HG03064 (cell line): ENCODE measurements at regions not wholly inside any gene's neighbourhood (a gene's known extent, or its start where the extent isn't known, plus 50 kb on each side); places are given as distances from the start of the nearest gene placed in this dataset.

ENCODE experiments used
- ATAC-seq: cut with Tn5 transposase; IDR thresholded peaks from one replicate; pipeline ENCODE4 v1.9.1; 2021; ENCODE audit warnings: low read depth; ENCODE audit not compliant: unreplicated experiment

DNA sequence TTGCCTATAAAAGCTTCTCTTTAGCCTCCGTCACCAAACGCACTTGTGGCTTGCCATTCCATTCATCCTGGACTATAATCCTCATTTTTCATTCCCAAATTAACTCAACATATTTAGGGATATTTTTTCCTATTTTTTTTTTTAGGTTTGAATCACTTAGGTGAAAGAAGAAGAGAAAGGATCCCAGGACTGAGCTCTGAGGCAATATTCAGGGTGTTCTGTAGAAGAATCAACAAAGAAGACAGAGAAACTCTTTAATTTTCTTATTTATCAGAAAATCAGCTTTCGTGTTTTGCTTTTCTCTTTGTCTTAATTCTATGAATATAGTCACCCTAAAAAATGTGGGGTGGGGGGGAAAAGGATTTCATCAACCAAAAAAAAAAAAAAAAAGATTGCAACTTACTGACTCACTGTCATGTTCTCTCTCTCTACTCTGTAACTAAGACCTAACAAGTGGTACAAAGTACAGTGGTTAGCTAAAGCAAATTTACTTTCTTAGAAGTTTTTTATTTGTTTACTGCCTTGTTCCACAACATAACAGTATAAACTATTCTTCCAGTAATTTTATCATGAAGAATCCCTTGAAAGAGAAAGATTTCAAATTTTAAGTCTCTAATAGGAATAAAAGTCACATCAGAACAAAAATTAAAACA is 272.0 kb downstream of the DHX15 start:
- ATAC-seq = no peak

DNA sequence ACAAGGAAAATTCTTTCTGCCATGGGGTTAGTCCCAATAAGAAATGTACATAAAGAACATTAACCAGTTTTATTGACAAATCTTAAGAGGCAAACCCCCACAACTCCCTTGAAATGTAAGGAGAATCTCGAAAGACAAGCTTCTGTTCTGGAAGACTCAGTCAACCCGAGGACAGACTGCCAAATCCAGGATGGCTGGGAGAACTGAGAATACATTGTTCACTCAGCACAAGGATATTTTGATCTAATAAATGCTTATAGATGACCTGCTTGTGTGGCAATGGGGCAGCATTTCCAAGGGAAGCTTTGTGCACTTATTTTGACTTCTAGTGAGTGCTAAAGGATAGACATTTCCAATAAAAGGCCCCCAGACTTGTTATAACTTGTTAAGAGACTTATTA is 280.4 kb downstream of the DHX15 start:
- no peak for ATAC-seq

DNA sequence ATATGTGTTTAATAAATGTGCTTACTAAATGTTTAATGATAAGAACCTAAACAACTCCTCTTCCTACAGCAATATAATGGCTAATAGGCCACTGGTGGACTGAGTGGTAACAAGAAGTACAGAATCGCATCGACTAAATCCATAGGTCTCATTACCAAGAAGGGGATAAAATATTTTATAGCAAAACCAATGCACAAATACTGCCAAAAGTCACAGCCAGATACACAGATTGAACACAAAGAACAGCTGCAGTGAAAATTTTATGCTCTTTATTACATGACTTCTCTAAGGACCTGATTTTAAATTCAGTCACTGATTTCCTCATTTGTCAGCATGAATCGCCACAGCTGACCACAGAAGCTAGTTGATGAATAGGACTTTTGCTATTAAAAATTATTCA is 285.4 kb downstream of the DHX15 start:
- ATAC-seq = no peak

DNA sequence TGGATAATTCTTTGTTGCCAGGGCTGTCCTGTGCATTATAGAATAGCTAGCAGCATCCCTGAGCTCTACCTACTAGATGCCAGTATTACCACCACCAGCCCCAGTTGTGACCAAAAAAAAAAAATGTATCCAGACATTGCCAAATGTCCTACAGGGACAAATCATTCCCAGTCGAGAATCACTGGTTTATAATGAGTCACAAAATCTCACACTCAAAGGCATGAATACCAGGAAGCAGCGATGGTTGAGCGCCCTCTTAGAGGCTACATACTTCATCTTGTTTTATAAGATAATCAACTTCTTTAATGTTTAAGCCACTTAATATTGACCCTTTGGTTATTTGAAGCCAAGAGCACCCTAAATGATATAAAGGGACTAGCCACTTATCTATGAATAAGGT is 297.3 kb downstream of the DHX15 start:
- ATAC-seq = no peak

DNA sequence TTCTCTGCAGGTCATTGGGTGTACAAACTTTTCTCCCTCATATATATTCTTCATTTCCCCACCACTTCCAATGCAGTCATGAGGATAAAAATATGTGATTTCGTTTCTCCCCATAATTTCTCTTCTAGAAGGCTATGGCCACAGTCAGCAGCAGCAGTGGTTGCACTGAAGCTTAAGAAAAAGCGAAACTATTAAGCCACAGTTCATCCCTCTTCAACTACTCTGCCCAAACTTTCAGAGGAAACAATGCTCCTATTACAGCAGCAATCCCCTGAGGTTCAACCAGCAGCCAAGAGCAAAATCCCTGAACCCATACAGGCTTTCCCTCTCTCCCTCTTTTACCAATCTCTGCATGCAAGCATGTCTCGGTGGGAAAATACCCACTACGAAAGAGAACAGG is 298.6 kb downstream of the DHX15 start:
- no peak for ATAC-seq

DNA sequence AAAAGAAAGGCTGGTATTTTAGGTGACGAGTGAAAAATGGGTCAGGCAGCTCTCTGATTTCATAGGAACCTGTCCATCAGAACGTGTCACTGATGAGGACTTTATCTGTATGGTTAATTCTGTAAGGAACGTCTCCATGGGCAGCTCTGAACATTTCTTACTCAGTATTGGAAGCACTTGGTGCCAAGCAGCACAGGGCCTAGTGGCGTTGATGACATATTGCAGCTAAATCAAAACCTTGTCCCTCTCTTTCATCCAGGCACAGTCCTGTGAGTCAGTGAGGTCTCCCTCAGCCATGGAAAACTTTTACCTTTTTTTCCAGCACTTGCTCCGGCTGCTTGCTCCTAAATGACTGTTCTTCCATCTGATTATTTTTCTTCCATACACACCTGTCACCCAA is 301.9 kb downstream of the DHX15 start:
- no peak for ATAC-seq

DNA sequence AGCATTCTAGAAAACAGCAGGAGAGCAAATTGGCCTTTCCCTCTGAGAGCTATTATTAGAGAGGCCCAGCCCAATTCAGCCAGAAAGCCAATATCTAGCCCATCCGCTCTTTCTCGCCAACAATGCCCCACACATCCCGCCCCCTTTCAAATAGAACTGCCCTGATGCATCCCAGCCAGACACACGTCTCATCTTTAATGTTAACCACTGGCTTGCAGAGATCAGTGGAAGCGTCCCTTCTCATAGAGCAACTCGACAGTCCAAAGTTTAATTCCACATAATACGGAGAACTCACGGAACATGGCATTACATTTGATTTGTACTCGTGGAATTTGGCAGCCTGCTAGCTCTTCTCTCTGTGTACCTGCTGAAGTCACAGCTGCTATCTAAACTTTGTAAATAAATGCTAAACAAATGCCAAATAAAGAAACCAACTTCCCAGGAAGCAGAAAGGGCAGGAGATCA is 304.4 kb downstream of the DHX15 start:
- ATAC-seq = no peak

DNA sequence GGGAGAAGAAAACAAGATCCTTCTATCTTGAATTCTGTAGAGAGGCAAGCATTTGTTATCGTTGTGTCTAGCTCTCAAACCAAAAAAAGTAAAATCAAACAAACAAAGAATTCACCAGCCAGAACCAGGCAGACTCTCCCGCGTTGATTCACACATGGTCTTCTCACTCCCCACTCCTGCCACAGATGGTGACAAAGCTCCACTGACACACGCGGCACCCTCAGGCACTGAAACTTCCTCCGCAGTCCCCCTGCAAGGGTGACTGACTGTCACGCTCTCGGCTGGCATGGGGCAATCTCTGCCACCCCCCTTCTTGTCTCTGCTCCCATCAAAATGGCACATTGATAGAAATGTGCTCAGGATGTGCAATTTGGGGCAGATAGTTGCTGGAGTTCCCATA is 304.9 kb downstream of the DHX15 start:
- ATAC-seq = no peak

DNA sequence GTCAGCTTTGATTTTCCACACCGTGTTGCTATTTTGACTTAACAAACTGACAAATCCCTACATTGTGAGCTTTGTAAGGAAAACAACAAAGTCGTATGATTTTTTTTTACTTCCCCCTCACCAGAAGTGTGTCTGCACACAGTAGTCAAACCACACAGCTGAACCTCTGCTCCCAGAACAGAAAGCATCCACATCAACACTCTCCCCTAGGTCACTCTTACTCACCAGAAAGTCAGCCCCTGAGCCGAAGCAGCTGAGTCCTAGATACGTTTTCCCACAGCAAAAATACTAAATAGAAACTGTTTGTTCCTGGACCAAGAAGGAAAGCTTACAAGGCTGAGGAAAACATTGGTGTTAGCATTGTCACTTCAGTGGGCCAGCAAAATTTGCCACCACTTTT is 305.7 kb downstream of the DHX15 start:
- no peak for ATAC-seq

DNA sequence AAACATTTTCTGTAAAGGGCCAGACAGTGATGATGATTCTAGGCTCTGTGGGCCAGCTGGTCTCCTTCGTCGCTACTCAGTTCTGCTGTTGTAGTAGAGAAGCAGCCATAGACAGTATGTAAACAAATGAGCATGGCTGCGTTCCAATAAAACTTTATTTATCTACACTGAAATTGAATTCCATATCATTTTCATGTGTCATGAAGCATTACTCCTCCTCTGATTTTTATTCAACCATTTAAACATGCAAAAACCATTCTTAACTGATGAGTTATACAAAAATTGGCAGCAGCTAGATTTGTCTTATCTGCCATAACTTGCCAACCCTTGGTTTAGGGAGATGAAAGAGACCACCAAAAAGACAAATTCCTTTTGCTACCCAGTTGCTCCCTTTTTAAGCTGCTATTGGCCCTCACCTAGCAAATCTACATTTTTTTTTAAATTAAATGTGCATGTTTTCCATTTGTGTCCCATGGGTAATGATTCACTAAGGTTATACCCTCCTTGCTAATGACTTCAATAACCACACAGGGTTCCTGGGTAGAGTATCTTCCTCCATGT is 309.9 kb downstream of the DHX15 start:
- ATAC-seq = no peak

DNA sequence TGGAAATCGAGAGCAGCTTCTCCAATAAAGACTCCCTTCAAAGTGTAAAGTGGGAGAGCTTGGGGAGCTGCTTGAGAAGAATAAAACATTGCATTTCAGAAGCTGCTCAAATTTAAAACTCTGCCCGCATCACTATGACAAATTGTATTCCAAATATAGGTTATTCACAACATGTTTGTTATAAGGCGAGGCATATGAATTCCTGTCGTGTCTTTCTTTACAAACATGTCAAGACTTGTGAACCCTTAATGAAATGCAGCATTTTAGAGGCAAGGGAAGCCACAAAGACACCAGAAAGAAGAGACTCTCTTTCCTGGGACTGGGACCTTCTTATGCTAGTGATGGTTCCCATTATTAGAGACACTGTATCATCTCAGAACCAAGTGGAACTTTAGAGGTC is 311.2 kb downstream of the DHX15 start:
- ATAC-seq = no peak

DNA sequence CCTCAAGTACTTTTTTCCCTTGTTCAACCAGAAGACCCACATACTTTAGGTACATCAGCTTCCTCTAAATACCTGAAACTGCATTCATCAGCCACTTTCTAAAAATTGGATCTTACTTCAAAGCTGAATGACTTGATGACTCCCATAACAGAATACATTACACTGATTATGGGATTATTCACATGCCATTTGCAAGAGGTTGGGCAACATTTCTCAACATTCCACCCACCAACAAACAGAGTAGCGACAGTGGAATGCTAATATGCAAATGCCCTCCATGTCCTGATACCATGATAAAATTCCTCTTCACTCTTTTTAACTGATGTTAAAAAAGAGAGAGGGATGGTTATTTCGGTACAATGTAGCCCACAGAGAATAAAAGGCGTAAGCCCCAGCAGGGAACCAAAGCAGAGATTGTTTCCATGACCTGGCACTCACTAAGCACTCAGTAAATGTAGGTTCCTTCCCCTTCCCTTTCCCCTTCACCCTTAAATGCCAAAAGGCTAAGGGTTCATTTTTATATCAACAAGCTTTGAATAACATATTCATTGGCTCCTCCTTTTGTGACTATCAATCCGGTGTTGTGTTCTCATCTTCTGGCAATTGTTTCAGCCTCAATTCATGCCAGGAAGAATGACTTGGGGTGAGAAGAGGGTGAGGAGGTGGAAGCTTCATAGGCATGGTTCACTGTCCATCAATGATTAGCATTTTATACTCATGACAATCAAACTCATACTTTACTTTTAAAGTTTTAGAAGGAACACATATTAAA is 317.2 kb downstream of the DHX15 start:
- ATAC-seq = no peak

DNA sequence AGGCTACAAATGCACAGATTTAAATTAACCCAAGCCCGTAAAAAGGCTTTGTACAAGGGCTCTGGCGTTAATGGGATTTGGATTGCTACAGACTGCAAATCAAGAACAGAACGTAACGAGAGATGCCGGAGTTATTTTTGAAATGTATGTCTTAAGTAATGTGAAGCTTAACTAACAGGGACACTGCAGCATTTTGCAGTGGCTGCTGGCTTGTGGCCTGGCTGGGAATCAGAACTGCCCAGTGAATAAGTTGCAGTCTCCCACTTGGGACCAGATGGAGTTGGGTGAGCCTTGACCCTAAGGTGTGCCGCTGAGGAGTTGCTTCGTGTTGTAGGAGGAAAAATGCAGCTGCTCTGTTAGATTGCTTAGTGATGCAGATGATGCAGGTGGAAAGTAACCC is 318.4 kb downstream of the DHX15 start:
- no peak for ATAC-seq

DNA sequence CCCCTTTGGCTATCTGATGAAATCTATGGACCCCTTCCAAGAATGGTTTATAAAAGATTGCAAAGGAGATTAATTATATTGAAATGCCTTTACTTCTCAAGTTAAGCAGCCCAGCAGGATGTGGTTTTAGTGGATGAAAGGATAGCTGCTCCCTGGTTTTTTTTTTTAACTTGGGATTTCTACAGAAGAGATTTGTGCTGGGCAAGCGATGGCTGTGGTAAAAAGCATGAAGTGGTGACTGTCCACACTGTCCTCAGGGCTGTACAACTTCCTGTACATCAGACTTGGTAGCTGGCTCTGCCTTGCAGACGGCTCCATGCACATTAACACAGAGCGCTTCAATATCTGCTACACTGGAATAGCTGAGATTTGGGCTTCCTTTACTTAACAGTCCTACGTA is 321.7 kb downstream of the DHX15 start:
- no peak for ATAC-seq

DNA sequence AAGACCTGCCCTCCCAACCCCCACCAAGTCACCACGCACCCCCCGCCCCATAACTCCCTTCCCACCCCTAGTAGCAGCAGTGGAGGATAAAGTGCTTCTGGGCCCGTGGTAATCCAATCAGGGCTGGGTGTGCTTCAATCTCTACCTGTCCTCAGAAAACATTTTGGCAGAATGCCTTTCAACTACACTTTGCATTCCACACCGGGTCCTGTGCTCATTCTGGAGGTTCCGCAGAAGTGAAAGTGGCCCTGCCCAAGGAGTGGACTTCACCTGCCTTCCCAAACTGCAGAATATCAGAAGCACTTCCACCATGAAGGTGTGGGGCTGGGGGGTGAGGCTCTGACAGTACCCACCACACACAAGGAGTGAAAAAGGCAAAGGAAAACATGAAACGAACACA is 322.3 kb downstream of the DHX15 start:
- no peak for ATAC-seq

DNA sequence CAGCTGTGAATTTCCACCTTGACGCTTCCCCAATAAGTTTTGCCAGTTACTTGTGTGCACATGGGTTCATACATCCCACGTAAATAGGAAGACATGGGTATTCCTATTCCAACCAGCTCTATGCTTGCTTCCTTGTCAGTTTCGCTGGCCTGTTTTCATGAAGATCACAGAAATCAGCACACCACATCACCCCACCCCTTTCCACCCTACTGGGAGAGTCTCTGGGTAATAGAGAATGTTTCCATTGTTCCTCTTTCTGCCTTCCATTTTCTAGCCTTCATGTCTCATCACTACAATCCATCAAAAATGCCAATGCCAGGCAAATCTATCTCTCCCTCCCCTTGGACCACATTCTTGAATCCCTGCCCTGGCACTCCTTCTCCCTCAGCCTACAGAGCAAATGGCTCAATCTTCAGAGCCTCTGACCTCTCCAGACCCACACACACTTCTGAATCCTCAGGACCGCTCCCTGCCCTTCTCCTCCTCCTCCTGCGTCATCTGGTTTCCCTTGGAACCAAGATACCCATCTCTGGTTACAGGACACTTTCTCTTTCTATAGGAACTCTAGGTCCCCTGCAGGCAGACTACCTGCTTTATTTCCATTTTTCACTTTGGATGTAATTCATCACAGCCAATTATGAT is 323.3 kb downstream of the DHX15 start:
- ATAC-seq = no peak

DNA sequence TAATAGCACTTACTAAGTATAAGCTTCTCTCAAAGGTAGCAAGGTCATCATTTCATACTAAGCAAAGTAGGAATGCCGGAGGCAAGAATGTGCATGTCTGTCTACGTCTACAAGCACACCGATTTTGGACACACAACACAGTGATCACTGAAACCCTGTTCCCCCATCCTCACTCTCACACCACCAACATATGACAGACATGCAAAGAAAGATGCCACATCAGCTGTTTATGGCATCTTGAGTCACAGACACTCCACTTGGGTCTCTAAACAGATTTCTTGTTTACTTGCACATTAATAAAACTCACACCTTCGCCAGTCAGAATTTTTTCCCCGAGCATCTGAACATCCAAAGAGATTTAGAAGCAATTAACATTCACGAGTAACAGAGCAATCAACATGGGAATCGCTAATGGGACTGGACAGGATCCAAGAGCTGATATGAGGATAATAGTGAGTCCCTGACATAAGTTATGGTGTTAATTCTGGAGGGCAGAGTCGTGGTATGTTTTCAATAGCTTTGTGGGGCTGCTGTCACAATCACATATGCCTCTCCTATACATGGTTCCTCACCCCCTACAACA is 324.1 kb downstream of the DHX15 start:
- ATAC-seq = no peak

DNA sequence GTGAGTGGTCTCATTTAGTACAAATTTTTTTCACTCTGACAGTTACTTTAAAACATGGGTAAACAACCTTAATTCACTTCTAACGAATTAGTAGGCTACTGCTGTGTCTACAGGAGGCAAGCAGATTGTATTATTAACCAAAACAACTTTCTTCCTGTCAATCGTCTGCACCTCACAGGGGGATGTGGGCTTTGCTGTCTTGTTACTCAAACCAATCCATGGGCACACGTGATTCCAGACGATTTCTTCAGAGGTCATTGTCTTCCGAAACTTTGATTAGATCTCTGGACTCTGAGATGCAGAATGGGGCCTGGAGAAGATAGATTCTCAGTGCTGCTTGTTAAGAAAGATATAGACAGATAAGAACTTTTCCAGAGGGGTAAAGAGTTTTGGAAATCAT is 327.8 kb downstream of the DHX15 start:
- ATAC-seq = no peak

DNA sequence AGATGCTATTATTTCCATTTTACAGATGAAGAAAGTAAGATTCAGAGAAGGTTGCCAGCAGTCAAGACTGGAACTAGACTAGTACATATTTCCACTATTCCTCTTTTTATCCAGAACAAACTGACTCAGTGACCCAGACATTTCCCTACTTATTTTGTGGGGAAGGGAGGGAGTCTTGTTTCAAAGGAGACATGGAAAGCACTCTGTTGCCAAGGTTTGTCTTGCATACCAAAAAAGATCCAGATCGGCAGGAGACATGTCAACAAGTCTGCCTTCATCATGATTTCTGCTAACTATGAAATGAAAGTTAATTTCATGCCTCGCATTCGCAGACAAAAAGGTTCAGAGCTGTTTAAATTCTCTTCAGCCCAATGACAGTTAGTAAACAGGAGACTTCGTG is 328.3 kb downstream of the DHX15 start:
- ATAC-seq = no peak

DNA sequence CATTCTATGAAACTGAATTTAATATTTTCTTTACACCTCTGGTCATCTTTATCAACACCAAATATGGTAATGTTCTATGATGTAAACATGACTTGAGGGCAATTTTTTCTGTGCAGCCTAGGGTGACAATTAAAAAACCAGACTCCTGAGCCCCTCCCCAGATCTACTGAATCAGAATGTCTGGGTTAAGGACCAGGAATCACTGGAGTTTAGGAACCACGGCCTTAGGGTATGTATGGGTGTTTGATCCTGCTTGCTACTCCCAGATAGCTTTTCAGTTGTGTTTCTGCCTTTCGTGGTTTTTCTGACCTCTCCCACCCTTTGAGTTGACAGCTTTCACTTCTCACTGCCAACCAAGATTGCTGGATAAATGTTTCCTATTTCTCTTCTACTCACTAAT is 332.2 kb downstream of the DHX15 start:
- ATAC-seq = no peak

DNA sequence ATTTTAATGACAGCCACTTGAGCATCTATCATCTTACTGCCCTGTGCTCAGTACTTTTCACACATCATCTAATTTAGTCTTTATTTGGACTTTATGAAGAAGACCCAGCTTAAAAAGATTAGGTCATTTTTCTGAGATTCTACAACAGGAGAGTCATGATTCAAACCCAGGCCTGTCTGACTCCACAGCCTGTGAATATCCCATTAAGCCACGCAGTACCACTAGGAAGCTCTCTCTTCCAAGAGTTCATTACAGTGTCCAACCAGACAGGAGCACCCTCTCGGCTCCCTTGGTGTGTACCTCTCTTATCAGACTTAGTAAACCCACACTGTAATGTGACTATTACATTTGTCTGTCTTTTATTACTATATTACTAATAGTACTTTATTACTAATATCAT is 332.8 kb downstream of the DHX15 start:
- ATAC-seq = no peak
